ENCODE measurements at regions not wholly inside any gene's neighbourhood (a gene's known extent, or its start where the extent isn't known, plus 50 kb on each side); places are given as distances from the start of the nearest gene placed in this dataset.
"Not testable (repeated sequence)": the region's sequence is repeated elsewhere in the genome, so short reads cannot be mapped to it uniquely, and the experiment has no call there.

GRCh38 chr22:10678720-10679119 lies 4849.3 kb upstream of the OR11H1 start:
- POLR2A ChIA-PET; H3K27me3 ChIP-seq (replicated peaks in 2 of 5; ENCODE audit: control insufficient read depth in 4 of 5, insufficient read depth in 5 of 5, low read length in 4 of 5); H3K36me3 ChIP-seq (ENCODE audit: control insufficient read depth in 4 of 4, insufficient read depth in 4 of 4, low read length in 3 of 4); DNase-seq; CTCF ChIA-PET; H3K4me1 ChIP-seq (ENCODE audit: control extremely low read depth in 1 of 4, control insufficient read depth in 4 of 4, insufficient read depth in 4 of 4, low read length in 3 of 4); H3K9me3 ChIP-seq (ENCODE audit: control extremely low read depth in 1 of 5, control insufficient read depth in 4 of 5, insufficient read depth in 2 of 5, low read depth in 1 of 5, low read length in 4 of 5); H3K27ac ChIP-seq (ENCODE audit: insufficient read depth in 1 of 2, low read depth in 1 of 2, low read length in 2 of 2, poor library complexity in 1 of 2, severe bottlenecking in 2 of 2); H3K4me3 ChIP-seq (ENCODE audit: control insufficient read depth in 1 of 7, extremely low read depth in 1 of 7, insufficient read depth in 4 of 7, low read depth in 2 of 7, low read length in 6 of 7): not testable (repeated sequence)
- WGBS (ENCODE audit: insufficient coverage): no CpG with 5 or more reads among the region's 3 CpGs

DNA sequence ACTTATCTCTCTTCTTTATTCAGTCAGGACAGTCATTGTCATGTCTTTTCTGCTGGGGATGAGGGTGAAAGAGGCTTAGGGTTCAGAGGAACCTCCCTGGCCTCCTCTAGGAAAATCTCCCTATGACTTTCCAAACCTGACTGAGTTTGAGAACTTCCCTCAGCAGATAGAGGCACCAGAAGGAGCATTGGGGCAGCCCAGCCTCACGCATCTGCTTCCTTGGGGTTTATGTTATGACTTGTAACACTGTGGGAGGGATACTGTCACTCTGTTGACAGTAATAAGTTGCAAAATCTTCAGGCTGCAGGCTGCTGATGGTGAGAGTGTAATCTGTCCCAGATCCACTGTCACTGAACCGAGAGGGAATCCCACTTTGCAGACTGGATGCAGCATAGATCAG lies 4842.6 kb upstream of the OR11H1 start:
- H3K4me3 ChIP-seq (ENCODE audit: control insufficient read depth in 1 of 7, extremely low read depth in 1 of 7, insufficient read depth in 4 of 7, low read depth in 2 of 7, low read length in 6 of 7); CTCF ChIA-PET; H3K4me1 ChIP-seq (ENCODE audit: control extremely low read depth in 1 of 4, control insufficient read depth in 4 of 4, insufficient read depth in 4 of 4, low read length in 3 of 4); H3K36me3 ChIP-seq (ENCODE audit: control insufficient read depth in 4 of 4, insufficient read depth in 4 of 4, low read length in 3 of 4); POLR2A ChIA-PET; H3K27ac ChIP-seq (ENCODE audit: insufficient read depth in 1 of 2, low read depth in 1 of 2, low read length in 2 of 2, poor library complexity in 1 of 2, severe bottlenecking in 2 of 2); H3K9me3 ChIP-seq (ENCODE audit: control extremely low read depth in 1 of 5, control insufficient read depth in 4 of 5, insufficient read depth in 2 of 5, low read depth in 1 of 5, low read length in 4 of 5); DNase-seq; H3K27me3 ChIP-seq (replicated peaks in 2 of 5; ENCODE audit: control insufficient read depth in 4 of 5, insufficient read depth in 5 of 5, low read length in 4 of 5): not testable (repeated sequence)
- no CpG with 5 or more reads among the region's 2 CpGs for WGBS (ENCODE audit: insufficient coverage)

DNA sequence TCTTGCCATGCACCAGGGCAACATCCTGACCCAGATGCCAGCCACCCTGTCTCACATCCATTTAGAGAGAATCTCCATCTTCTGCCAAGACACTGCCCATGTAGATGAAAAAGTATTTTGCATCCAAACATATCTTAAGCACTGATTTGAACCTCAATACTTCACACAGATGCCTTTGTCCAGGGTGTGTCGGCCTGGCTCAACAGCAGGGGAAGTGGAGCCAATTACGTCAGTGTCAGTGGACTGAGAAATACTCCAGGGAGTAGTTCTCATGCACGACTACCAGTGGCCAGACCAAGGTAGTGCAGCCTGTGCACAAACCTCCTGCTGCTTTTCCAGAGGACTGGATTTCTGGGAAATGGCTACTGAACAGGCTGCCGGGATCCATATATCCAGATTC lies 4840.7 kb upstream of the OR11H1 start:
- 67% methylated on average over 1 of the region's 4 CpGs for WGBS (ENCODE audit: insufficient coverage)
- H3K27ac ChIP-seq (ENCODE audit: insufficient read depth in 1 of 2, low read depth in 1 of 2, low read length in 2 of 2, poor library complexity in 1 of 2, severe bottlenecking in 2 of 2); CTCF ChIA-PET; H3K4me1 ChIP-seq (ENCODE audit: control extremely low read depth in 1 of 4, control insufficient read depth in 4 of 4, insufficient read depth in 4 of 4, low read length in 3 of 4); DNase-seq; H3K27me3 ChIP-seq (replicated peaks in 2 of 5; ENCODE audit: control insufficient read depth in 4 of 5, insufficient read depth in 5 of 5, low read length in 4 of 5); H3K4me3 ChIP-seq (ENCODE audit: control insufficient read depth in 1 of 7, extremely low read depth in 1 of 7, insufficient read depth in 4 of 7, low read depth in 2 of 7, low read length in 6 of 7); H3K9me3 ChIP-seq (ENCODE audit: control extremely low read depth in 1 of 5, control insufficient read depth in 4 of 5, insufficient read depth in 2 of 5, low read depth in 1 of 5, low read length in 4 of 5); H3K36me3 ChIP-seq (ENCODE audit: control insufficient read depth in 4 of 4, insufficient read depth in 4 of 4, low read length in 3 of 4); POLR2A ChIA-PET: not testable (repeated sequence)

DNA sequence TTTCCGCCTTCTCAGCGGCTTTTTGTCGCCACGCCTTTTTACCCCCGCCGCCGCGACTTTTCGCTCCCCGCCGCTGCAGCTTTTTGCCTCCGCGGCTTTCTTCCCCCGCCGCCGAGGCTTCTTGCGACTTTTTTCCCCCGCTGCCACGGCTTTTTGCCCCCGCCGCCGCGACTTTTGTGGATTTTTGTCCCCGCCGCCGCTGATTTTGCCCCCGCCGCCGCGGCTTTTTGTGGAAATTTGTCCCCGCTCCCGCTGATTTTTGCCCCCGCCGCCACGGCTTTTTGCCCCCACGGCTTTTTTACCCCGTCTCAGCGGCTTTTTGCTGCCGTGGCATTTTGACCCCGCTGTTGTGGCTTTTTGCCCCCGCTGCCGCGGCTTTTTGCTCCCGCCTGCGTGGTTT lies 4829.2 kb upstream of the OR11H1 start:
- H3K4me1 ChIP-seq (ENCODE audit: control extremely low read depth in 1 of 4, control insufficient read depth in 4 of 4, insufficient read depth in 4 of 4, low read length in 3 of 4); H3K4me3 ChIP-seq (ENCODE audit: control insufficient read depth in 1 of 7, extremely low read depth in 1 of 7, insufficient read depth in 4 of 7, low read depth in 2 of 7, low read length in 6 of 7); H3K27me3 ChIP-seq (replicated peaks in 2 of 5; ENCODE audit: control insufficient read depth in 4 of 5, insufficient read depth in 5 of 5, low read length in 4 of 5); H3K27ac ChIP-seq (ENCODE audit: insufficient read depth in 1 of 2, low read depth in 1 of 2, low read length in 2 of 2, poor library complexity in 1 of 2, severe bottlenecking in 2 of 2); POLR2A ChIA-PET; CTCF ChIA-PET; H3K36me3 ChIP-seq (ENCODE audit: control insufficient read depth in 4 of 4, insufficient read depth in 4 of 4, low read length in 3 of 4); H3K9me3 ChIP-seq (ENCODE audit: control extremely low read depth in 1 of 5, control insufficient read depth in 4 of 5, insufficient read depth in 2 of 5, low read depth in 1 of 5, low read length in 4 of 5); DNase-seq: not testable (repeated sequence)
- WGBS (ENCODE audit: insufficient coverage): no CpG with 5 or more reads among the region's 45 CpGs

DNA sequence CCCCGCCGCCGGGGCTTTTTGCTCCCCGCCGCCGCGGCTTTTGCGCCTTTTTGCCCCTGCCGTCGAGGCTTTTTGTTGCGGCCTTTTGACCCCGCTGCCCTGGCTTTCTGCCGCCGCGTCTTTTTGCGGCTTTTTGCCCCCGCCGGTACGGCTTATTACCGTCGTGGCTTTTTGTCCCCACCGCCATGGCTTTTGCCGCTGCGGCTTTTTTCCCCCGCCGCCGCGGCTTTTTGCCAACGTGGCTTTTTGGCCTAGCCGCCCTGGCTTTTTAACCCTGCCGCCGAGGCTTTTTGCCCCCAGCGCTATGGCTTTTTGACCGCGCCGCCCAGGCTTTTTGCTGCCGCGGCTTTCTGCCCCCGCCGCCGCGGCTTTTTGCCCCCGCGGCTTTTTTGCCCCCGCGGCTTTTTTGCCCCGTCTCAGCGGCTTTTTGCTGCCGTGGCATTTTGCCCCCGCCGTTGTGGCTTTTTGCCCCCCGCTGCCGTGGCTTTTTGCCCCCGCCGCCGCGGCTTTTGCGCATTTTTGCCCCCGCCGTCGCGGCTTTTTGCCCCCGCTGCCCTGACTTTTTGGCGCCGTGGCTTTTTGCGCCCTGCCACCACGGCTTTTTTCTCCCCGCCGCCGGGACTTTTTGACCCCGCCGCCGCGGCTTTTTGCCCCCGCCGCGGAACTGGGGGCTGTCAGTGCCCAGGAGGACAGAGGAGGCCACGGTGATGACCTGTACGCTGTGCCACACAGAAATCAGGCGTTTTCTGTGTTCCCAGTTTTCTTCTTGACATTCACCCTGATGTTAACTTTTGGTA lies 4828.5 kb upstream of the OR11H1 start:
- H3K4me1 ChIP-seq (ENCODE audit: control extremely low read depth in 1 of 4, control insufficient read depth in 4 of 4, insufficient read depth in 4 of 4, low read length in 3 of 4); H3K27ac ChIP-seq (ENCODE audit: insufficient read depth in 1 of 2, low read depth in 1 of 2, low read length in 2 of 2, poor library complexity in 1 of 2, severe bottlenecking in 2 of 2); H3K36me3 ChIP-seq (ENCODE audit: control insufficient read depth in 4 of 4, insufficient read depth in 4 of 4, low read length in 3 of 4); POLR2A ChIA-PET; DNase-seq; CTCF ChIA-PET; H3K27me3 ChIP-seq (replicated peaks in 2 of 5; ENCODE audit: control insufficient read depth in 4 of 5, insufficient read depth in 5 of 5, low read length in 4 of 5); H3K4me3 ChIP-seq (ENCODE audit: control insufficient read depth in 1 of 7, extremely low read depth in 1 of 7, insufficient read depth in 4 of 7, low read depth in 2 of 7, low read length in 6 of 7); H3K9me3 ChIP-seq (ENCODE audit: control extremely low read depth in 1 of 5, control insufficient read depth in 4 of 5, insufficient read depth in 2 of 5, low read depth in 1 of 5, low read length in 4 of 5): not testable (repeated sequence)
- WGBS (ENCODE audit: insufficient coverage): 63% methylated on average over 16 of the region's 80 CpGs

- H3K9me3 ChIP-seq (ENCODE audit: control extremely low read depth in 1 of 5, control insufficient read depth in 4 of 5, insufficient read depth in 2 of 5, low read depth in 1 of 5, low read length in 4 of 5); H3K27ac ChIP-seq (ENCODE audit: insufficient read depth in 1 of 2, low read depth in 1 of 2, low read length in 2 of 2, poor library complexity in 1 of 2, severe bottlenecking in 2 of 2); H3K4me3 ChIP-seq (ENCODE audit: control insufficient read depth in 1 of 7, extremely low read depth in 1 of 7, insufficient read depth in 4 of 7, low read depth in 2 of 7, low read length in 6 of 7); H3K27me3 ChIP-seq (replicated peaks in 2 of 5; ENCODE audit: control insufficient read depth in 4 of 5, insufficient read depth in 5 of 5, low read length in 4 of 5); DNase-seq; H3K4me1 ChIP-seq (ENCODE audit: control extremely low read depth in 1 of 4, control insufficient read depth in 4 of 4, insufficient read depth in 4 of 4, low read length in 3 of 4); POLR2A ChIA-PET; H3K36me3 ChIP-seq (ENCODE audit: control insufficient read depth in 4 of 4, insufficient read depth in 4 of 4, low read length in 3 of 4); CTCF ChIA-PET: not testable (repeated sequence)
- WGBS (ENCODE audit: insufficient coverage): no CpG with 5 or more reads among the region's 3 CpGs
These were observed 4819.8 kb upstream of the OR11H1 start for GRCh38 chr22:10708175-10708574.

- CTCF ChIA-PET; H3K27ac ChIP-seq (ENCODE audit: insufficient read depth in 1 of 2, low read depth in 1 of 2, low read length in 2 of 2, poor library complexity in 1 of 2, severe bottlenecking in 2 of 2); H3K27me3 ChIP-seq (replicated peaks in 2 of 5; ENCODE audit: control insufficient read depth in 4 of 5, insufficient read depth in 5 of 5, low read length in 4 of 5); H3K4me3 ChIP-seq (ENCODE audit: control insufficient read depth in 1 of 7, extremely low read depth in 1 of 7, insufficient read depth in 4 of 7, low read depth in 2 of 7, low read length in 6 of 7); H3K4me1 ChIP-seq (ENCODE audit: control extremely low read depth in 1 of 4, control insufficient read depth in 4 of 4, insufficient read depth in 4 of 4, low read length in 3 of 4); DNase-seq; POLR2A ChIA-PET; H3K36me3 ChIP-seq (ENCODE audit: control insufficient read depth in 4 of 4, insufficient read depth in 4 of 4, low read length in 3 of 4): not testable (repeated sequence)
- WGBS (ENCODE audit: insufficient coverage): 73% methylated on average over 3 of the region's 4 CpGs
- peaks cover 0 to 16% (median 2%) of the 10 kb centered on the region in 5 experiments for H3K9me3 ChIP-seq (ENCODE audit: control extremely low read depth in 1 of 5, control insufficient read depth in 4 of 5, insufficient read depth in 2 of 5, low read depth in 1 of 5, low read length in 4 of 5)
These were observed 4817.1 kb upstream of the OR11H1 start for GRCh38 chr22:10710923-10711322.

Measured in common myeloid progenitor, CD34-positive (primary cell).